Tibial artery (tissue), 4 donors: ENCODE measurements at regions not wholly inside any gene's neighbourhood (a gene's known extent, or its start where the extent isn't known, plus 50 kb on each side); places are given as distances from the start of the nearest gene placed in this dataset.

Experiments
- DNase-seq, 2 donors: peaks; one replicate each; pipeline ENCODE4 v3.0.0-alpha.2; 2019
- H3K27ac ChIP-seq, 2 donors: fragments of 200-600 bp; sonication (generic) in 1 of 2; 1 replicate in 1 of 2; 2 replicates in 1 of 2; pipeline ENCODE4 v1.5.1; 2018 to 2019; ENCODE audit warnings: mild to moderate bottlenecking in 1 of 2
- H3K27me3 ChIP-seq, 2 donors: fragments of 200-600 bp; sonication (generic) in 1 of 2; one replicate each; pipeline versions ENCODE4 v1.5.1 to v1.6.0; 2016 to 2019
- H3K36me3 ChIP-seq, 3 donors: fragments of 200-600 bp; sonication (generic) in 2 of 3; one replicate each; pipeline ENCODE4 v1.5.1; 2016 to 2019; ENCODE audit warnings: mild to moderate bottlenecking in 2 of 3
- H3K4me1 ChIP-seq, 4 donors: fragments of 200-600 bp; sonication (generic) in 2 of 4; 1 replicate in 3 of 4; 2 replicates in 1 of 4; pipeline ENCODE4 v1.5.1; 2016 to 2019
- H3K4me3 ChIP-seq, 2 donors: fragments of 200-600 bp; sonication (generic) in 1 of 2; 1 replicate in 1 of 2; 2 replicates in 1 of 2; pipeline ENCODE4 v1.5.1; 2018 to 2019; ENCODE audit warnings: mild to moderate bottlenecking in 2 of 2
- H3K9me3 ChIP-seq, 3 donors: fragments of 200-600 bp; sonication (generic) in 1 of 3; one replicate each; pipeline ENCODE4 v1.5.1; 2016 to 2019
- CTCF ChIP-seq, 2 experiments: fragments of 200-600 bp in 1 of 2; fragments of 450-650 bp in 1 of 2; IDR thresholded peaks; one replicate each; pipeline ENCODE4 v1.5.1; 2017 to 2019; ENCODE audit warnings: antibody characterized with exemption in 2 of 2, mild to moderate bottlenecking in 1 of 2, moderate library complexity in 1 of 2
- intact Hi-C: fragments of 100-400 bp; cut with DNase I; formaldehyde crosslinking; loops from one replicate; pipeline ENCODE4 v1.15.0; 2023; ENCODE audit warnings: low total_unique reads

DNA sequence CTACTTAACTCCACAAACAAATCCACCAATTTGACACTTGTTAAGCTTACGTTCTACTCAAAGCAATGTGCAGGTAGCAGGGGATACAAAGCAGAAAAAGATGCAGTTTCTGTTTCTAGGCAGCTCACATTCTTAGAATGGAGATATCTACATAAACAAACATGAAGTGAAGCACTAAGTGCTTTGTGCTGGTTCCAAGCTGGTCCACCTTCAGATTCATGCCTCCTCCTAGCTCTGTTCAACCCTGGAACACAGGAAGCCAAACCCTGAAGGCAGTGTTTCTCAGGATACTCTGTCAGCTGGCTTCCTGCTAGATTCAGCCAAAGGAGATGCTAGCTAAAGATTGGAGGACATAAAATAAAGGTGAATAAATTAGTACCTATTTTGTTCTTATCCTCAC lies 55.3 kb upstream of the NOL4 start:
- intact Hi-C loops = no loop called here
- TF ChIP-seq CTCF (IDR thresholded peaks at IDR 0.05) = no peak
- H3K9me3 ChIP-seq = no peaks in the 10 kb centered on the region

GRCh38 chr18:34280653-34281052 lies 55.9 kb upstream of the NOL4 start:
- no peak for DNase-seq
- Histone ChIP-seq H3K4me3 (no peak overlapping the region), H3K27ac (no peak overlapping the region), H3K4me1 (no peaks in the 10 kb centered on the region), H3K27me3 (no peaks in the 10 kb centered on the region), H3K9me3 (no peaks in the 10 kb centered on the region), H3K36me3 (no peaks in the 10 kb centered on the region)
- no peak for TF ChIP-seq CTCF (IDR thresholded peaks at IDR 0.05)
- intact Hi-C loops = no loop called here

More for the DNA sequence above, 55.3 kb upstream of the NOL4 start:
- no peak overlapping the region for H3K27ac ChIP-seq
- no peak overlapping the region for H3K4me3 ChIP-seq
- H3K36me3 ChIP-seq = no peaks in the 10 kb centered on the region
- H3K27me3 ChIP-seq = no peaks in the 10 kb centered on the region
- DNase-seq = no peak
- H3K4me1 ChIP-seq = no peaks in the 10 kb centered on the region

DNA sequence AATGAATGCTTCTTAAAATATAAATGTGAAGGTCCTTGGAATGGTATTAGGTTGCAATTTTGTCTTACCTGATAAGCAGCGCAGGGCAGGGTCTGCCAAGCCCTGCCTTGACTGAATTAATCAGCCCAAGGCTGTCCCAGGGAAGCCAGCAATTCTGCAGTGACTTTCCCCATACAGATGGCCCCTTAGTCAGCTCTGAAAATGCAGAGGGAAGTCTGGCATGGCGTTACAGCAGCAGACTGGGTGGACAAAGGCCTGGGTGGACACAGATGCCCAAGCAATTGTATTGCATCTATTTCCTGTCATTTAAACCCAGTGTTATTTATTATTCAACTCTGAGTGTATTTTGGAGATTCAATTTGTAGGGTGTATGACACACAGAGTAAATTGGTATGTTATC lies 56.6 kb upstream of the NOL4 start:
- Histone ChIP-seq H3K4me1 (no peaks in the 10 kb centered on the region), H3K27me3 (no peaks in the 10 kb centered on the region), H3K27ac (no peak overlapping the region), H3K4me3 (no peak overlapping the region), H3K9me3 (no peaks in the 10 kb centered on the region), H3K36me3 (no peaks in the 10 kb centered on the region)
- intact Hi-C loops = no loop called here
- DNase-seq = no peak
- no peak for TF ChIP-seq CTCF (IDR thresholded peaks at IDR 0.05)

GRCh38 chr18:34281722-34282121 lies 57.0 kb upstream of the NOL4 start:
- no peak overlapping the region for H3K27ac ChIP-seq
- no peak for DNase-seq

GRCh38 chr18:34283506-34283905 lies 58.8 kb upstream of the NOL4 start:
- H3K4me3 ChIP-seq = no peak overlapping the region
- intact Hi-C loops = no loop called here
- no peak for TF ChIP-seq CTCF (IDR thresholded peaks at IDR 0.05)
- no peaks in the 10 kb centered on the region for H3K4me1 ChIP-seq
- H3K9me3 ChIP-seq = peaks cover under 1 to 11% (median 5%) of the 10 kb centered on the region in 3 donors
- no peak for DNase-seq
- no peaks in the 10 kb centered on the region for H3K36me3 ChIP-seq
- no peaks in the 10 kb centered on the region for H3K27me3 ChIP-seq
- H3K27ac ChIP-seq = no peak overlapping the region

More at GRCh38 chr18:34281722-34282121, 57.0 kb upstream of the NOL4 start:
- no peaks in the 10 kb centered on the region for H3K36me3 ChIP-seq
- no peak for TF ChIP-seq CTCF (IDR thresholded peaks at IDR 0.05)
- H3K27me3 ChIP-seq = no peaks in the 10 kb centered on the region
- no peaks in the 10 kb centered on the region for H3K9me3 ChIP-seq
- no peak overlapping the region for H3K4me3 ChIP-seq
- H3K4me1 ChIP-seq = no peaks in the 10 kb centered on the region
- intact Hi-C loops = no loop called here

- no peak for TF ChIP-seq CTCF (IDR thresholded peaks at IDR 0.05)
These were observed 63.1 kb upstream of the NOL4 start for GRCh38 chr18:34287825-34288224.

More at GRCh38 chr18:34287825-34288224, 63.1 kb upstream of the NOL4 start:
- no peak overlapping the region for H3K4me3 ChIP-seq
- no peaks in the 10 kb centered on the region for H3K27me3 ChIP-seq
- no peaks in the 10 kb centered on the region for H3K36me3 ChIP-seq
- no peak for DNase-seq
- H3K4me1 ChIP-seq = no peaks in the 10 kb centered on the region
- peaks cover 5 to 11% (median 9%) of the 10 kb centered on the region in 3 donors for H3K9me3 ChIP-seq
- intact Hi-C loops = no loop called here
- H3K27ac ChIP-seq = no peak overlapping the region
